Mesothelial cell of epicardium (in vitro differentiated cells): ENCODE measurements at regions not wholly inside any gene's neighbourhood (a gene's known extent, or its start where the extent isn't known, plus 50 kb on each side); places are given as distances from the start of the nearest gene placed in this dataset.

ENCODE experiments used
- DNase-seq, 2 experiments: peaks; one replicate each; pipeline ENCODE4 v3.0.0; 2021; ENCODE audit warnings: low spot score in 2 of 2; ENCODE audit not compliant: unreplicated experiment in 2 of 2
- H3K27ac Mint-ChIP-seq: 2 replicates; pipeline ENCODE4 v1.8.0; 2021; ENCODE audit warnings: mixed read lengths
- H3K27me3 Mint-ChIP-seq: 2 replicates; pipeline ENCODE4 v1.8.0; 2021; ENCODE audit warnings: low read depth, mixed read lengths
- H3K36me3 Mint-ChIP-seq: 2 replicates; pipeline ENCODE4 v1.8.0; 2021; ENCODE audit warnings: mixed read lengths
- H3K4me1 Mint-ChIP-seq: 2 replicates; pipeline ENCODE4 v1.8.0; 2021; ENCODE audit warnings: mixed read lengths
- H3K4me3 Mint-ChIP-seq: 2 replicates; pipeline ENCODE4 v1.8.0; 2021; ENCODE audit warnings: mild to moderate bottlenecking, moderate library complexity, mixed read lengths
- H3K9me3 Mint-ChIP-seq: 2 replicates; pipeline ENCODE4 v1.8.0; 2021; ENCODE audit warnings: mixed read lengths
- CTCF ChIP-seq: fragments of 200-600 bp; sonication (generic); IDR thresholded peaks from one replicate; pipeline ENCODE4 v1.5.0; 2021; ENCODE audit warnings: antibody characterized with exemption; ENCODE audit not compliant: unreplicated experiment

GRCh38 chr22:22776121-22776520 is 111.5 kb upstream of the IGLL5 start:
- Mint-ChIP-seq H3K4me1 (no peaks in the 10 kb centered on the region), H3K27ac (no peak overlapping the region), H3K9me3 (no peaks in the 10 kb centered on the region), H3K27me3 (peaks cover 79% of the 10 kb centered on the region), H3K36me3 (no peaks in the 10 kb centered on the region), H3K4me3 (no peak overlapping the region)
- TF ChIP-seq CTCF, result no peak
- no peak for DNase-seq

GRCh38 chr22:22779213-22779612 is 108.4 kb upstream of the IGLL5 start:
- Mint-ChIP-seq H3K27ac (no peak overlapping the region), H3K27me3 (peaks cover 78% of the 10 kb centered on the region), H3K4me3 (no peak overlapping the region), H3K36me3 (no peaks in the 10 kb centered on the region), H3K9me3 (no peaks in the 10 kb centered on the region), H3K4me1 (no peaks in the 10 kb centered on the region)
- no peak for DNase-seq
- no peak for TF ChIP-seq CTCF

GRCh38 chr22:22783575-22783974 is 104.0 kb upstream of the IGLL5 start:
- H3K9me3 Mint-ChIP-seq, result no peaks in the 10 kb centered on the region
- H3K27me3 Mint-ChIP-seq, result peaks cover 71% of the 10 kb centered on the region
- no peaks in the 10 kb centered on the region for H3K36me3 Mint-ChIP-seq
- DNase-seq, result no peak
- no peaks in the 10 kb centered on the region for H3K4me1 Mint-ChIP-seq
- no peak overlapping the region for H3K4me3 Mint-ChIP-seq
- H3K27ac Mint-ChIP-seq, result no peak overlapping the region
- TF ChIP-seq CTCF, result no peak

GRCh38 chr22:22784249-22785039 is 103.2 kb upstream of the IGLL5 start:
- Mint-ChIP-seq H3K27me3 (peaks cover 68% of the 10 kb centered on the region), H3K4me1 (no peaks in the 10 kb centered on the region), H3K9me3 (no peaks in the 10 kb centered on the region), H3K4me3 (no peak overlapping the region), H3K27ac (no peak overlapping the region), H3K36me3 (no peaks in the 10 kb centered on the region)
- no peak for TF ChIP-seq CTCF
- no peak for DNase-seq

GRCh38 chr22:22785316-22786065 is 102.1 kb upstream of the IGLL5 start:
- Mint-ChIP-seq H3K4me1 (no peaks in the 10 kb centered on the region), H3K36me3 (no peaks in the 10 kb centered on the region), H3K27ac (no peak overlapping the region), H3K9me3 (no peaks in the 10 kb centered on the region), H3K27me3 (peaks cover 76% of the 10 kb centered on the region), H3K4me3 (no peak overlapping the region)
- TF ChIP-seq CTCF, result no peak
- no peak for DNase-seq
